Gastrocnemius medialis (tissue), 4 donors: ENCODE measurements at regions not wholly inside any gene's neighbourhood (a gene's known extent, or its start where the extent isn't known, plus 50 kb on each side); places are given as distances from the start of the nearest gene placed in this dataset.

ENCODE experiments used
- ATAC-seq, 2 donors: fragments of 150-250 bp; one replicate each; pipeline ENCODE4 v1.9.1; 2016
- DNase-seq, 2 donors: peaks; one replicate each; pipeline ENCODE4 v3.0.0-alpha.2; 2019
- H3K27ac ChIP-seq, 4 donors: fragments of 200-600 bp; sonication (generic); 1 replicate in 1 of 4; 2 replicates in 3 of 4; pipeline ENCODE4 v1.5.1; 2016 to 2018; ENCODE audit warnings: mild to moderate bottlenecking in 2 of 4, moderate library complexity in 1 of 4
- H3K27me3 ChIP-seq, 3 donors: fragments of 200-600 bp; sonication (generic) in 2 of 3; 1 replicate in 1 of 3; 2 replicates in 2 of 3; pipeline versions ENCODE4 v1.5.1 to v1.6.0; 2016 to 2019; ENCODE audit warnings: mild to moderate bottlenecking in 1 of 3, moderate library complexity in 1 of 3
- H3K36me3 ChIP-seq, 2 donors: fragments of 200-600 bp; sonication (generic) in 1 of 2; one replicate each; pipeline ENCODE4 v1.5.1; 2017 to 2018
- H3K4me1 ChIP-seq, 2 donors: fragments of 200-600 bp; sonication (generic) in 1 of 2; one replicate each; pipeline ENCODE4 v1.5.1; 2016 to 2017; ENCODE audit warnings: mild to moderate bottlenecking in 2 of 2
- H3K4me3 ChIP-seq, 4 donors: fragments of 200-600 bp; sonication (generic) in 3 of 4; 1 replicate in 1 of 4; 2 replicates in 3 of 4; pipeline ENCODE4 v1.5.1; 2016 to 2019; ENCODE audit warnings: mild to moderate bottlenecking in 2 of 4
- H3K9me3 ChIP-seq, 3 donors: fragments of 200-600 bp; sonication (generic) in 2 of 3; 1 replicate in 1 of 3; 2 replicates in 2 of 3; pipeline ENCODE4 v1.5.1; 2016 to 2019
- CTCF ChIP-seq, 5 experiments: fragments of 450-650 bp in 3 of 5; fragments of 200-600 bp in 2 of 5; sonication (generic) in 2 of 5; IDR thresholded peaks in 4 of 5; conservative IDR thresholded peaks in 1 of 5; 1 replicate in 4 of 5; 2 replicates in 1 of 5; pipeline ENCODE4 v1.5.1; 2016 to 2019; ENCODE audit warnings: antibody characterized with exemption in 5 of 5, mild to moderate bottlenecking in 3 of 5, moderate library complexity in 3 of 5
- POLR2A ChIP-seq, 2 donors: fragments of 450-650 bp; IDR thresholded peaks; one replicate each; pipeline ENCODE4 v1.6.1; 2017; ENCODE audit warnings: antibody characterized with exemption in 2 of 2, mild to moderate bottlenecking in 2 of 2, moderate library complexity in 2 of 2
- in situ Hi-C, 4 donors: fragments of 200-750 bp; cut with MboI; loops; one replicate each; pipeline versions ENCODE4 v1.15.0 to v1.8.0; 2017; ENCODE audit warnings: low sequenced_read_pairs in 4 of 4
- intact Hi-C: fragments of 100-400 bp; cut with DNase I; formaldehyde crosslinking; loops from one replicate; pipeline ENCODE4 v1.15.1; 2023; ENCODE audit warnings: low total_unique reads

- no peaks in the 10 kb centered on the region for H3K9me3 ChIP-seq
- TF ChIP-seq POLR2A (IDR thresholded peaks at IDR 0.05) (no peak), CTCF (IDR thresholded peaks at IDR 0.05 in 4 of 5, conservative IDR thresholded peaks at IDR 0.05 in 1 of 5) (no peak)
- no peak for DNase-seq
- ATAC-seq, result no peak
- H3K4me3 ChIP-seq, result no peak overlapping the region
- intact Hi-C loops (no loop called here), in situ Hi-C loops (no loop called here)
- no peaks in the 10 kb centered on the region for H3K36me3 ChIP-seq
- no peaks in the 10 kb centered on the region for H3K4me1 ChIP-seq
- H3K27ac ChIP-seq, result no peak overlapping the region
- H3K27me3 ChIP-seq, result no peaks in the 10 kb centered on the region
Measured at GRCh38 chr6:68468244-68468884, 166.7 kb upstream of the ADGRB3 start.

- no peak for DNase-seq
- in situ Hi-C loops (no loop called here), intact Hi-C loops (no loop called here)
- no peak for TF ChIP-seq CTCF (IDR thresholded peaks at IDR 0.05 in 4 of 5, conservative IDR thresholded peaks at IDR 0.05 in 1 of 5)
- TF ChIP-seq POLR2A (IDR thresholded peaks at IDR 0.05), result no peak
- no peaks in the 10 kb centered on the region for H3K9me3 ChIP-seq
- H3K27ac ChIP-seq, result no peak overlapping the region
- no peaks in the 10 kb centered on the region for H3K36me3 ChIP-seq
- H3K4me1 ChIP-seq, result no peaks in the 10 kb centered on the region
- no peaks in the 10 kb centered on the region for H3K27me3 ChIP-seq
- no peak overlapping the region for H3K4me3 ChIP-seq
- no peak for ATAC-seq
Measured at GRCh38 chr6:68458447-68458846, 176.6 kb upstream of the ADGRB3 start.

- no peak for TF ChIP-seq POLR2A (IDR thresholded peaks at IDR 0.05)
- no peak for TF ChIP-seq CTCF (IDR thresholded peaks at IDR 0.05 in 4 of 5, conservative IDR thresholded peaks at IDR 0.05 in 1 of 5)
- DNase-seq (no peak), ATAC-seq (no peak)
- no peaks in the 10 kb centered on the region for H3K4me1 ChIP-seq
- H3K9me3 ChIP-seq, result no peaks in the 10 kb centered on the region
- in situ Hi-C loops, result no loop called here
- intact Hi-C loops, result no loop called here
- H3K36me3 ChIP-seq, result no peaks in the 10 kb centered on the region
- no peak overlapping the region for H3K4me3 ChIP-seq
- no peaks in the 10 kb centered on the region for H3K27me3 ChIP-seq
- no peak overlapping the region for H3K27ac ChIP-seq
Measured at GRCh38 chr6:68447112-68447511, 188.0 kb upstream of the ADGRB3 start.

GRCh38 chr6:68445926-68446325, 189.2 kb upstream of the ADGRB3 start:
- ATAC-seq, result no peak
- in situ Hi-C loops, result no loop called here
- intact Hi-C loops, result no loop called here
- no peaks in the 10 kb centered on the region for H3K9me3 ChIP-seq
- H3K27me3 ChIP-seq, result no peaks in the 10 kb centered on the region
- H3K36me3 ChIP-seq, result no peaks in the 10 kb centered on the region
- no peaks in the 10 kb centered on the region for H3K4me1 ChIP-seq
- no peak overlapping the region for H3K4me3 ChIP-seq
- H3K27ac ChIP-seq, result no peak overlapping the region
- no peak for DNase-seq
- TF ChIP-seq POLR2A (IDR thresholded peaks at IDR 0.05), result no peak
- no peak for TF ChIP-seq CTCF (IDR thresholded peaks at IDR 0.05 in 4 of 5, conservative IDR thresholded peaks at IDR 0.05 in 1 of 5)

- no peak overlapping the region for H3K27ac ChIP-seq
- H3K9me3 ChIP-seq, result no peaks in the 10 kb centered on the region
- no peak for TF ChIP-seq POLR2A (IDR thresholded peaks at IDR 0.05)
- TF ChIP-seq CTCF (IDR thresholded peaks at IDR 0.05 in 4 of 5, conservative IDR thresholded peaks at IDR 0.05 in 1 of 5), result no peak
- ATAC-seq, result no peak
- in situ Hi-C loops, result no loop called here
- no peak overlapping the region for H3K4me3 ChIP-seq
- DNase-seq, result no peak
- H3K27me3 ChIP-seq, result no peaks in the 10 kb centered on the region
- no peaks in the 10 kb centered on the region for H3K36me3 ChIP-seq
- intact Hi-C loops, result no loop called here
- no peaks in the 10 kb centered on the region for H3K4me1 ChIP-seq
Measured at GRCh38 chr6:68443704-68444103, 191.4 kb upstream of the ADGRB3 start.
